ENCODE measurements at regions not wholly inside any gene's neighbourhood (a gene's known extent, or its start where the extent isn't known, plus 50 kb on each side); places are given as distances from the start of the nearest gene placed in this dataset.

DNA sequence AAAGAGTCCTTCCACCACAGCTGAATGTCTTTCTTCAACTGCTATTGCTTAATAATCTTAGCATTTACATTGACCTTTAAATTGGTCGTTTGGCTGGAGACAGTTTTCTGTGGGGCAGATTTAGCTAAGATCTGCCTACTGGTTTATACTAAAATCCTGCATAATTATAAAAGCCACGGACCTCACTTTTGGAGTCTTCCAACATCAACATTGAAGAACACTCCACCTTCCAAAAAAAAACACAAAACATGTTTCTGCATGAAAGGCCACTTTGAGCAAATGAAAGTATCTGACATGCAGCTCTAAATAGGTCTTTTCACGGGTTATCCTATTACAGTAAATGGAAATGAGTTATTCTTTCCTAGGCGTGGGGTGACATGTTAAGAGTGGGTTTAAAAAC is 57.0 kb upstream of the KRR1 start:
- TF ChIP-seq, protein P1, sequence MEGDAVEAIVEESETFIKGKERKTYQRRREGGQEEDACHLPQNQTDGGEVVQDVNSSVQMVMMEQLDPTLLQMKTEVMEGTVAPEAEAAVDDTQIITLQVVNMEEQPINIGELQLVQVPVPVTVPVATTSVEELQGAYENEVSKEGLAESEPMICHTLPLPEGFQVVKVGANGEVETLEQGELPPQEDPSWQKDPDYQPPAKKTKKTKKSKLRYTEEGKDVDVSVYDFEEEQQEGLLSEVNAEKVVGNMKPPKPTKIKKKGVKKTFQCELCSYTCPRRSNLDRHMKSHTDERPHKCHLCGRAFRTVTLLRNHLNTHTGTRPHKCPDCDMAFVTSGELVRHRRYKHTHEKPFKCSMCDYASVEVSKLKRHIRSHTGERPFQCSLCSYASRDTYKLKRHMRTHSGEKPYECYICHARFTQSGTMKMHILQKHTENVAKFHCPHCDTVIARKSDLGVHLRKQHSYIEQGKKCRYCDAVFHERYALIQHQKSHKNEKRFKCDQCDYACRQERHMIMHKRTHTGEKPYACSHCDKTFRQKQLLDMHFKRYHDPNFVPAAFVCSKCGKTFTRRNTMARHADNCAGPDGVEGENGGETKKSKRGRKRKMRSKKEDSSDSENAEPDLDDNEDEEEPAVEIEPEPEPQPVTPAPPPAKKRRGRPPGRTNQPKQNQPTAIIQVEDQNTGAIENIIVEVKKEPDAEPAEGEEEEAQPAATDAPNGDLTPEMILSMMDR (IDR thresholded peaks at IDR 0.05; ENCODE audit: low read depth, low read length) = no peak
- no peak for TF ChIP-seq EZH2phosphoT487 (IDR thresholded peaks at IDR 0.05; ENCODE audit: low read depth)
